DMS153 treated with DMSO at 0.1 percent for 48 hours (cell line): ENCODE measurements at regions not wholly inside any gene's neighbourhood (a gene's known extent, or its start where the extent isn't known, plus 50 kb on each side); places are given as distances from the start of the nearest gene placed in this dataset.
"Not testable (repeated sequence)": the region's sequence is repeated elsewhere in the genome, so short reads cannot be mapped to it uniquely, and the experiment has no call there.

ENCODE experiments used
- DNase-seq: peaks from one replicate; lab custom pipeline; 2025; ENCODE audit not compliant: unreplicated experiment; lab: John Stamatoyannopoulos, UW

DNA sequence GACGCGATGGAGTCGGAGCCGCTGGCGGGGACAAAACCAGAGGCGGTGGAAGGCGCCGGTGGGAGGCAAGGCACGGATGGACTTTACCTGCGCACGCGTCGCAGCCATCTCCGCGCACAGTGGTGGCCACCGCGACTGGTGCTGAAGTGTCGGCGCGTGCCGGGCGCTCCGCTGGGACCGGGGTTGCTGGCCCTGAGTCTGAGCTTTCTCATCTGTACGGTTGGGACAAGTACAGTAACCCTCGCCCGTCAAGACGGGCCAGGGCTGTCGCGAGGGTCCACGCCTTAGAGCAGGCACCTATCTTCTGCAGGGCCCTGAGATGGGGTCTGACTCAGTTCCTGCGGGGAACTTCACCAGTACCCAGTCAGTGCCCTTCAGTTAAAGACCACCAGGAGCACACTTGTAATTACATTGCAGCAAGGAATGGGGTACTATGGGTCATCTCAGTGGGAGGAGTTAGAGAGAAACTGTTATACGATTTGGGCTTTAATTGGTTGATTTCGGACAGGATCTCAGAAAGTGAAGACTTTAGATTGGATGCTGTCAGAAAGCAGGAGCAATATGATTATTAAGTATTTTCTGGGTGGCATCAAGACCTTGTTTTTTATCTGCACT, 385.6 kb downstream of the SPATA31A6 start:
- DNase-seq: not testable (repeated sequence)

DNA sequence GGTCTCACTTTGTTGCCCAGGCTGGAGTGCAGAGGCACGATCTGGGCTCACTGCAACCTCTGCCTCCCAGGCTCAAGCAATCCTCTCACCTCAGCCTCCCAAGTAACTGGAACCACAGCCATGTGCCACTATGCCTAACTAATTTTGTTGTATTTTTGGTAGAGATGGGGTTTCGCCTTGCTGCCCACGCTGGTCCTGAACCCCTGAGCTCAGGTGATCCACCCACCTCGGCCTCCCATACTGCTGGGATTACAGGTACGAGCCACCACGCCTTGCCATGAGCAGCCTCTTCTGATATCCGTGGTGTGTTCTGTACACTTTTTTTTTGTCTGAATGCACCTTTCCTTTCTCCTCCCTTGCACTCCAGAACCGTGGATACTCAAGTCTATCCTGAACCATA, 394.4 kb downstream of the SPATA31A6 start:
- DNase-seq: not testable (repeated sequence)
